ENCODE measurements at regions not wholly inside any gene's neighbourhood (a gene's known extent, or its start where the extent isn't known, plus 50 kb on each side); places are given as distances from the start of the nearest gene placed in this dataset.

DNA sequence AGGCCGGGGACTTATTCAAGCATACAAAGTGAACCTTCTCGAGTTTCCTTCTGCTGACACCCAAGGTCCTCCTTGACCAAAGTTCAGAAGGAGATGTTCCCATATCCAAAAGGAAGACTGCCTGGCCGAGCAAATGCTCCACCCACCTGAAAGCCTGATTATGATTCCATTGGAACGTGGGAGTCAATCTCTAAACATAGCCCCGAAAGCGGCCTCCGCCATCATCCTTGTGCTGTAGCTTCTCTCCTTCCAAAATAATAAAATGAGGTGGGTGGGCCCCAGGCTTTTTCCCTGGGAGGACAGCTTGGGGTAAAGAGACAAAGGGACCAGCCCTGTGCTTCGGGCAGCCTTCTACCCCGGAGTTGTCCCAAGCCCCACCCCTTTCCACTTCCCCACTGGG lies 355.6 kb upstream of the SLC30A5 start:
- no peak for TF ChIP-seq EZH2 (IDR thresholded peaks at IDR 0.05)
- no peak for TF ChIP-seq POLR2AphosphoS5 (IDR thresholded peaks at IDR 0.05; ENCODE audit: borderline replicate concordance, low read depth, low read length)
